Stimulated activated CD4-positive, alpha-beta T cell treated with anti-CD3 and anti-CD28 coated beads, Interleukin-2, amount 100 ng/mL, for 4 hours (primary cell): ENCODE measurements at regions not wholly inside any gene's neighbourhood (a gene's known extent, or its start where the extent isn't known, plus 50 kb on each side); places are given as distances from the start of the nearest gene placed in this dataset.
"Not testable (repeated sequence)": the region's sequence is repeated elsewhere in the genome, so short reads cannot be mapped to it uniquely, and the experiment has no call there.

ENCODE experiments used
- DNase-seq: peaks from one replicate; pipeline ENCODE4 v3.0.0-alpha.2; 2020; ENCODE audit warnings: low read depth

DNA sequence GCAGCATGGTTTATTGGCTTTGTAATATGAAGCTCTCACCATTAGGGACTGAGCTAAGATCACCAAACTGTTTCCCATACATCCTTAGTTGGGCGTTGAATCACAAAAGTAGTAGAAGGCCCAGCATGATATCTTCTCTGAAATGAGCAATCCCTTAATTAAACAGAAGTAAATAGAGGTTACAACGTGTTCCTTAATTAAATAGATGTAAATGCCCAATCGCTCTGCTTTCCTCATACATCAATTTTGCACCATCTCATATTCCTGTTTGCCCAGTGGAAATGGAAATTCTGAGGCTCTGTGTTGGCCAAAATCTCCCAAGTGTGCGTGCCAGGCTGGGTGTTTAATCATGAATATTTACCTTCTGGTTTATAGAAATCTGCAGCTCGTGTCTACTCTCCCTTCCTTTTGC, 107.4 kb upstream of the FOXB1 start:
- no peak for DNase-seq

DNA sequence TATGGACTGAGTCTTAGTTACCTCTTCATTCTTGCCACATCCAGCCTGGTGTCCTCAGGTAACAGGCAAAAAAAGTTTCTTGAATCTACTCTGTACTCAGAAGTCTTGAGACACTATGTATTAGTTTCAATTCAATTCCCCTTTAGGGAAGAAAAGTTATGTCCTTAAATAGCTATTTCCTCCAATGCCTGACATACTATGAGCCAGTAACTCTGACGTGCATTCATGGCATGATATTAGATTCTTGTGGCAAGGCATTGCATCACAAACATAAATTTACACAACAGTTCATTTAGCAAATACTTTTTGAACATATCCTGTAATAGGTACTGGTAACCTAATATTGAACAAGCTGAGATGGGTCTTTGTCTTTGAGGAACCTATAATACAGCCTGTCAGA, 109.3 kb upstream of the FOXB1 start:
- DNase-seq, result no peak

DNA sequence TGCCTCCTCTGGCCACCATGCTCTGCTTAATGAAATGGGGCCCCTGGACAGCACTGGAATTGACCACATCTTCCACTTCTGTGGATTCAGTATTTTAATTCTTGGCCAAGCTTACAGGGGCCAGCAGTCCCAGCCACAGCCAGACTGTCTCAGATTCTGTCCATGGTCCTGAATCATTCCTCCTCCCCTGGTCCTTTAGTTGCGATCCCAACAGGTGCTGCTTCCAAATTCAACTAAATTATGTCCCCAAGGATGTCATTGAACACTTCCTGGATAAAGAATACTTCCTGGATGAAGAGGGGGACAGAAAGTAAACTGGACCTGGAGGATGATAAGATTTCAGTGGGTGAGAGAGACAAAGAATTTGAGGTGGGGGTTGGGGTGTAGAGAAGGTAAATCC, 111.1 kb upstream of the FOXB1 start:
- no peak for DNase-seq

DNA sequence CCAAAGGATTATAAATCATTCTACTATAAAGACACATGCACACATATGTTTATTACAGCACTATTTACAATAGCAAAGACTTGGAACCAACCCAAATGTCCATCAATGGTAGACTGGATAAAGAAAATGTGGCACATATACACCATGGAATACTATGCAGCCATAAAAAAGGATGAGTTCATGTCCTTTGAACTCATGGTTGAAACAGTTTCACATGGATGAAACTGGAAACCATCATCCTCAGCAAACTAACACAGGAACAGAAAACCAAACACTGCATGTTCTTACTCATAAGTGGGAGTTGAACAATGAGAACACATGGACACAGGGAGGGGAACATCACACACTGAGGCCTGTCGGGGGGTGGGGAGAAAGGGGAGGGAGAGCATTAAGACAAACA, 116.2 kb upstream of the FOXB1 start:
- not testable (repeated sequence) for DNase-seq

DNA sequence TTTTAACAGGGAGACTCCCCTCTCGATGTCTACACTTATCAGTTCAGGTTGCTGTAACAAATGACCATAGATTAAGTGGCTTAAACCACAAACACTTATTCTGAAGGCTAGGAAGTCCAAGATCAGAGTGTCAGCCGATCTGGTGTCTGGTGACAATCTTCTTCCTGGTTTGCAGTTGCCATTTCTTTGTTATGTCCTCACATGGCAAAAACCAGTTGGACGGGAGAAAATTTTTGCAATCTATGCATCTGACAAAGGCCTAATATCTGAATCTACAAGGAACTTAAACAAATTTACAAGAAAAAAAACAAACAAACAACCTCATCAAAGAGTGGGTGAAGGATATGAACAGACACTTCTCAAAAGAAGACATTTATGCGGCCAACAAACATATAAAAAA, 116.9 kb upstream of the FOXB1 start:
- no peak for DNase-seq

DNA sequence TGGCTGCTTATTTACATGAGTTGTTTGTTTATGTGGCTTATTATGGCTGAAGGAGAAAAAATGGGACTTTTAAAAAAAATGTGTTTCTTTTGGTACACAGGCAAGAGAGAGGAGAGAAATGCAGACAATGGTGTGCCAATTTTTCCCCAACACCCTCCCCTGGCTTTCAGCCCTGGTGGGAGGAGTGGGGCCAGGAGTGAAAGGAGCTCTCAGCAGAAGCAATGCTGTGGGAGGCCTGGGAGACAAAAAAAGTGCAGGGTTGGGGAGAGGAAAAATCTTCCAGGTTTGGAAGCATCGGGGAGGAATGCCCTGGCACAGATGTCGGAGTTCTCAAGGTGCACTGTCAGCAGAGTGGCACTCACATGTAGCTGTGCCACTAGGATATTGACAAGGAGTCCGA, 117.7 kb upstream of the FOXB1 start:
- DNase-seq, result no peak

DNA sequence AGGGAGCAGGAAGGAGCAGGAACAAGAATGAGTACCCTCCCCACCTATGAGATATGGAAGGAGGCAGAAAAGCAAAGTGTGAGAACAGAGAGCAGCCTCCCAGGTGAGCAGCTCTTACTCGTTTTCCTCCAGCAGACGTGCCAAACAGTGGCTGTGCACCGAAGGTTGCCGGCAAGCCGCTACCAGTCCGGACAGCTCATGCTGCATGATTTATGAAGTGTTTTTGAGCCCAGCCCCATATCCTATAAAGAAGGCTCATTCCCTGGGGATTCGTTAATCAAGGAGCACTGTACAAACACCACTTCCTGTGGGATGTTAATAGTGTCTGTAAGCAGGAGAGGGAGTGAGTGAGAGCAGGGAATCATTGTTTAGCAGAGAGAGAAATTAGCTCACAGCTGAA, 118.3 kb upstream of the FOXB1 start:
- no peak for DNase-seq

DNA sequence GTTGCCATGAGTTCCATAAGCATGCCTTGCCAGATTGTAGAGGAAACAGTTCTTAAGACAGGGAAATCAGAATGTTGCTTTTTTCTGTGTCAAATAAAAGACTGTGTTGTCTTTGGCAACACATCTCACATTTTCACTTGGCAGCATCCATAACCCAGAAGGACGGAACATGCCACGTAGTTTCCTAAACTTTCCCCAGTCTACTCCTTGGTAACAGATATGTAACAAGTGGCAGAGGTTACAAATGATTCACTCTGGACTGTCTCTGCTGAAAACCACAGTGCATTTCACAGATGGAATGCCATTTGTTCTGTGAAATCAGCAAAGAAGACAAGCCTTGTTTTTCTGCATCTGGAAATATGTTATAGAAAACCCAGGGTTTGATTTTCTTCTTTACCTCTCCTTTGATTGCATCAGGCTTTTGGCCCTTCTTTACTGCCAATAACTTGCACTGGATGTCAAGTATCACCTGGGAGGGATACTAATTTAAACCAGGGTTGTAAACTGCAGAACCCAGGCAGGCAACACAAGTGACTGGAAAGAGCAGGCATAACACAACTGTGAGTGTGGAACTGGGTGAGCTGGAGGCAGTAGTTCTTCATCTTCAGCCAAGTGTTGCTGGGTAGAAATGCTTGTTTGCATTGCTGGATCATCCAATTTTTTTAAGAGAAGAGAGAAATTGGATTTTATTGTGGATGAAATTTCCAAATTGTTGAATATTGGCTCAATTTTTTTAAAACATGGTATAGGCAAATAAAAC, 124.4 kb upstream of the FOXB1 start:
- no peak for DNase-seq

DNA sequence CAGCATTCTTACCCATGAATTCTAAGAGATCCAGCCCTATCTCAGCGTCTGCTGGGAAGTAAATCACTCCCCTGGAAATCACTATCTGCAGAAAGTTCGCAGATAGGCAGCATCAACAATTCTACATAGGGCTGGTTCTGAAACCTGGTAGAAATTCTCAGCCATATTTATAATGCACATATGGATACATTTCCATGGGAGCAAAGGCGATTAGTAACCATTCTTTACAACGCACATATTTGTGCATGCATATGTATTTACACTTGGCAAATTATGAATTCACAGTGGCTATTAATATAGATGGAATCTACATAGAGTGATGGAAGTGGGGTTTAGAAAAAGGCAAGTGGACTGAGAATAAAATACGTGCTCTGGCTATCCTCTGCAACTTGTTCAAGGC, 128.0 kb upstream of the FOXB1 start:
- no peak for DNase-seq

DNA sequence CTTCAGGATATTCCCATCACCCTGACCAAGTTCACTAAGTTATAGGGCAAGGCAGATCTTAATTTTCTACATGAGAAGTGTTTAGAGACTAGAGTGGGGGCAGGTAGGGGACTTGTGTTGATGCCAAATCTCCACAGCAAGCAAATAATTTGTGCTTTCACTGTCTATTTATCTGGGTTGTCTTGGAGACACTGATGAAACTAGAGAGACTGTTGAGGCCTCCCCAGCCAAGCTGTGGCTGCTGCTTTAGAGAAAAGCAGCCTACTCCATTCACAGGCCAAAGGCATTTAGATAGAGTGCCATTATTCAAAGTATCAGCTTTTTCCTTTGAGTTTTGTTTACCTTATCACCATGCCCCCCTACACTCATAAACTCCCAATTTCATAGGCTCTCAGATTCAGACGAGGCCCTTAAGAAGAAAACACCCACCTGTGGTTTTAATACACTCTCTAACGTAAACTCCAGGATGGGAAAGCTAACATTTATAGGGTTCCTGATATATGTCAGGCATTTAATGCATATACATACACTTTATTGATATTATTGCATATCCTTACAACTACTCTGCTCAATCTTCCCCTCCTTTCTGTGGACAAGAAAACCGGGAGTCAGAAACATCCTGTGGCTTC, 130.4 kb upstream of the FOXB1 start:
- DNase-seq, result no peak

DNA sequence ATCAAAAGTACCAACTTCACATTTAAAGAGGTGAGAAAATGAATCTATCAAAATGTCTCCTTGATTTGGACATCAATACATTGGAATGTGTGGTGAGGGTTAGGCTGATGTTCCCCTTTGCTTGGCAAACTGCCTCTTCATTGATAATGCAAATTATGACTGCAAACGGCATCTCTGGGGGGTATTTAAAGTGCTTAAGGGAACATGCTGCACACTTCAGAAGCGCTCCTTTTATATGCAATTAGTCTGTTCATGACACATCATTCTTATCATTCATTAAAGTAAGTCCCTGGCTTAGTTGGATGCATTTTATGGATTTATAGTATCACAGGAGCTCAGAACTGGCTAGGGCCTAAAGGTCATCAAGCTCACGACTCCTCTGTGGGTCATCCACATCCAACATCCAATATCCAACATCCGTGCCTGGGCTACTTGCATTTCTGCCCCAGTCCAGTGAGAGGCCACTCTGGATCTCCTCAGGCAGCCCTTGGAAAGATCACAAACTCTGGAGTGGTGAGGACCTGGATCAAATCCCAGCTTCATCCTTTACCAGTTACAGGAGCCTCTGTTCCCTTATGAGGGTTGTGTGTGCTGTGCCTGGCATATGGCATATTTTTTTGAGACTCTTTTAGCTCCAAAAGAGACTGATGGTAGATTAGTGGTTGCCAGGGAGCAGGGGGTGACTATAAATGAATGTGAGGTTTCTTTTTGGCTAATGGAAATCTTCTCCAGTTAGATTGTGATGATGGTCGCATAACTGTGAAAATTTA, 136.8 kb upstream of the FOXB1 start:
- no peak for DNase-seq

DNA sequence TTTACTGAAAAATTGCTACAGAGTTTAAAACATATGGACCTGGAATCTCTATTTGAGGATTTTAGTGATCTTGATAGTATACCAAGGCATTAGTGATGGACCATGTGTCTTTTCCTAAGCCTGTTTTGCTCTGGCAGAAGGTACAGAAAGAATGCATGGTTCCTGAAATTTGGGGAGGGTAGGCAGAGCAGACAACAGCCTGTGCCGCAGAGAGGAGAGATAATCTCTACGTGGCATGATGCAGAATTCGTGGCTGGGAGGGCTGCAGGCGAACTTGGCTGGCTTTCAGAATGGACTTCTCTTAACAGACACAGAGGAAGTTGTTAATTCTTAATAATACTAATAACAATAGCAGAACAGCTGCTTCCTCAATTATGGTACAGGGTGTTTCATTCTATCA, 137.5 kb upstream of the FOXB1 start:
- DNase-seq, result no peak

DNA sequence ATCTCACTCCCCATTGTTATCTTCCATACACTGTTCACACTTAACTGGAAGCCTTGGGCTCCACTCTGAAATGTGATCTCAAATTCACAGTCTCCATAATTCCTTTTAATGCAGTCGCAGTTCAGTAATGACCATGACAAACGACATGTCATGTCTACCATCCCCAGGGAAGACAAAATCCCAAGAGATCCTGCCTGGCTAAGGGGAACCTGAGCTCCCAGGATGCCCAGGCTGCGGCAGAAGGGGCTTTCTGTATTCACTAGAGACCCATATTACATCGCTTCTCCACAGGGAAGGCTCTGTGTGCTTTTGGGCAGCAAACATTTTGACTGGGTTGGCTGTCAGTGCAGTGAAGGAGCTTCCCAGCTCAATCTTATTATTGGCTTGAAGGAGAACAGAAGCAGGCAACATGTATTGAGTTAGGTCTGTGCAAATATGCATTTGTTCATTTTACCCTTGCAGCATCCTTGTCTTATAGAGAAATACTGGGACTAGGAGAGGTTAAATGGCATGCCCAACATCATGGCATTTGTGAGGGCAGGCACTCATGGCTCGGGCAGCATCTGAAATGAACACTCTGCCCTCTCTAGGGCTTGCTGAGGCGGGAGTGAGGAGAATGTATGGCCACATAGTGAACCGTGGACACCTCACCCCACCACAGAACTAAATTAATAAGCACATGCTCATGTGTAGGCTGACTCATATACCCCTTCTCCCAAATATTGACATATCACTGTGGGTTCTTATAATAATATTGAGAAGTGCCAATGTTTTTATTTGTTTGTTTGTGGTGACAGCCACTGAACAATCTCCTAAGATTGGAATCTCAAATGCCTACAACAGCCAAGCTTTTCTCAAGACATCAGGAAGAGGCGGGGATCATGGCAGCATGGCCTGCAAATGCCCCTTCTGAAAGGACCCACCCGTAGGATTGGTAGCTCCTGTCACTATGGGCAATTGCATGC, 141.6 kb upstream of the FOXB1 start:
- no peak for DNase-seq

DNA sequence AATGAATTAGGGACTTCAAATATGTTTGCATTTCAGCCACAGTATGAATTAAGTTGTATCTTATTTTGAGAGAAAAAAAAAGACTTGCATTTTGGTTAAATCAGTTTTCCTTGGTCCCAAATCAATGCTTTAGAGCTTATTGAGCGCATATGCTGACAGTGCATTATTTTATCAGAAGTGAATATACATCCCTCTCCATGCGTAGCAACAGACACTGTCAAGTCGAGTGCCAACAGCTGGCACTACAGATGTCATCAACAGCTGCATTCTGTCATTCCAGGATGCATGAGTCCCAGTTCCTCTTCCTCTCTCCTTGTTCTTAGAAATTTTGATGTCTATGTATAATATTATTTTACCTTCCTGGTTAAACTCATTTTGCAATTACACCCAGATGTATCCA, 156.1 kb upstream of the FOXB1 start:
- no peak for DNase-seq

DNA sequence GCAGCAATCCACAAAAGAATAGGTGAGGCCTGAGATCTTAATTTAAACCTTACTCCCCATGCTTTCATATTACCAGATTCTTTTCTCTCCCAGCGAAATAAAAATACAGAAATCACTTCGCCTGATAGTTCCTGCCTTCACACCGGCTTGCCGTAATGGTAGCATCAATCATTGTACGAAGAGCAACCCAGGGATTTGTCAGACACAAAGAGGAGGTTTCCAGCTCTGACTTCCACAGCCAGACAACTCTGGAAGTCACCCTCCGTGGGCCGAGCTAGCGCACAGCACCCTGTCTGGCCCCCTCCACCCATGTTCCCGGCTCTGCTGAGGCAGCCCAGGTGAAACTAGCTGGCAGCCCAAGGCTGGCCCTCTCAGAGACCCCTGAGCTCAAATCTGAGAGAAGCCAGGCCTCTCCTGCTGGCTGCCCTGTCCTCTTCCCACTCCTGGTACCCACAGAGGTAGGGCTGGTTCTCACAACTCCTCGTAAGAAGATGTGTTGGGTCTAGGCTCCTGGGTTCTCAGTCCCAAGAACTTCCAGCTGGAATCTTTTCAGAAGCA, 156.9 kb upstream of the BNIP2 start:
- no peak for DNase-seq

DNA sequence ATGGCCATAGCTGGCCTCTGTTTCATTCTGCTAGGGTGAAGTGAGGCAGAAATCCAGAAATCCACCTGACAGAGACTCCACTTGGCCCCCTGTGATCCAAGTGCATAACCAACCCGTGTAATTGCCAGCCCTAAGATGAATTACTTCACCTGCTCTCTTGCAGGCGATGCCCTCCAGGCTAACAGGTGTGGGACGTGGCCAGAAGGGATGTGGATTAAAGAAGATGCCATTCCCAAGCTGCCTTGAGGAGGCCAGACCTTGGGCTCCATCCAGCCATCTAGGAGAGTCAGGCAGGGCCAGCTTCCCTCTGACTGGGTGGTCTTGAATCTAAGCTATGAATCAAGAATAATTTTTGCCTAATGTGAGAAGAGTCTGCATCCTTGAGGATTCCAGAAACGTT, 154.5 kb upstream of the BNIP2 start:
- no peak for DNase-seq

DNA sequence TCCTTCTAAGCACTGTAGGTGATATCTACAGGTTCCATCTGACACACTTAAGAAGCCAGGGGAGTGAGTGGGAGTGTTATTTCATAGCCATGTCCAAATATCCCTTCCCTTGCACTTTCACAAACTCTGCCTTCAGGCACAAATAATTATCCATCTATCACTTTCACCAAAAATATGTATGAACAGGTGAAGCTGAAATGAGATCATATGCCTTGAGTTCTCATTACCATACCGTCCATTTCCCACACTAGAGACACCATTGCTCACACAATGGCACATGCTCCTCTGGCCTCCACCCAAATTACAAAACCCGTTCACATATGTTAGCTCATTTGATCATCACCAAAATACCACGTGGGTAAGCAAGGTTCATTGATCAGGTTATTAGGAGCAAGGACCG, 151.9 kb upstream of the BNIP2 start:
- no peak for DNase-seq

DNA sequence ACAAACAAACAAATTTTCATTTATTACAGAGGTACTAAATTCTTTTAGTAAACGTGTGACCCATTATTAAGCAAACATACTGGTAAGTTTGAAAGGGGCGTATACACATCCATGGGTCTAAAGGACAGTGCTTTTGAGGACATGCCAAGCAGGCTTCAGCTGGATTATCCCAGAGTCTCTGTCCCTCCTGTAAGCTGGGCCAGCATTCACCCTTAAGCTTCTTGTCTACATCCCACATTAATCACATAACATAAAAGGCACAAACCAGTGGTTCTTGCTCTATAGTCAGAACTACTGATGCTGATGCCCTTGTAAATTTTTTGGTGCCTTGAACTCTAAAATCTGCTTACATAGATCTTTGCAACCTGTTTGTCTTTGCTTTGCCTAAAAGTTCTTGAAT, 150.8 kb upstream of the BNIP2 start:
- no peak for DNase-seq

DNA sequence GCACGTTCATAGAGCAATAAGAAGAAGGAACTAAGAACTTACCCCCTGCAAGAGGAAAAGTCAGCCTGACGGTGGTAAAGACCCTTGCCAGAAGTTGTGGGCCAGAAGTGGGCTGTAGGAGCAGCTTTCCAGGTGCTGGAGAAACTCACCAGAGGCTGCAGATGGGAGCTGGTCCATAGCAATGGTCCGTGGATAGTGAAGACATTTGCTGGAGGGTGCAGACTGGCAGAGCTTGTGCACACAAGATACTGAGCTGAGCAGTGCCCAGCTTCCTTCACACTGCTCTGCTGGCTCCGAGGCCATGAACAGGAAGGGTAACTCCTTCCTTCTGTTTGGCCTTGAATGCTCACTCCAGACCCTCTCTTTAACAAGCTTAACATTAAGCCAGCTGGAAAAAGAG, 149.8 kb upstream of the BNIP2 start:
- DNase-seq, result no peak

DNA sequence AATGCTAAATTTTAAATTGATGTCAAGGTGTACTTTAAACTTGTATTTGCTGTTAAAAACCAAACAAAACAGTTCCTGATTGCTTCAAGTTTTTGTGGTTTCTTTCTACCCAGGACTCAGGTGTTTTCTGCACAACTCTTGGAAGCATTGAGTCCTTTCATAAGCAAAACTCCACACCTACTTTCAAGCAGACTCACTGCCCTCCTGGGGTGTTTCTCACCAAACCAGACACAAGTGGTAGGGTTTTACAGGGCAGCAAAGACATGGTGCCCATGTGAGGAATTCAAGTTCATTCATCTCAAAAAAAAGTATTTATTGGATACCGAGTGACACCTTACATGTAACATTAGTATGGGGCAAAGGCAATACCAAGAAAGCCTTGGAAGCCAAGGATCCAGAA, 146.7 kb upstream of the BNIP2 start:
- no peak for DNase-seq

DNA sequence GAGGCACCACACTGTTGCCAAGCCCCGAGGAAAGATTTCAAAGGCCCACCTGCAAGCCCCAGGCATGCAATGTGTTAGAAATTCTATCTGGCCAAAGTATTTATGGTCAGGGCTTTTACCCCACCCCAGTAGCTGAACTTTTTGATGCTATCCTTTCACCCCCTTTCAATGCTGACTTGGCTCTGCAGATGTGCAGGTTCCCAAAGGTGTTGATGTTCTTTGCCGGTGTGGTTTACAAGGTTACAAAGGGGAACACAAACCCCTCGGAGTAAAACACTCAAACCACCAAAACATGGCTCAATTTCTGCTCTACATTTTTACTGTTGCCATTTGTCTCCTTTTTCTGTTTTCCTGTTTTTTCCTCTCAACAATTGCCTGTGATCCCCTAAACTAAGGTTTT, 145.4 kb upstream of the BNIP2 start:
- no peak for DNase-seq

DNA sequence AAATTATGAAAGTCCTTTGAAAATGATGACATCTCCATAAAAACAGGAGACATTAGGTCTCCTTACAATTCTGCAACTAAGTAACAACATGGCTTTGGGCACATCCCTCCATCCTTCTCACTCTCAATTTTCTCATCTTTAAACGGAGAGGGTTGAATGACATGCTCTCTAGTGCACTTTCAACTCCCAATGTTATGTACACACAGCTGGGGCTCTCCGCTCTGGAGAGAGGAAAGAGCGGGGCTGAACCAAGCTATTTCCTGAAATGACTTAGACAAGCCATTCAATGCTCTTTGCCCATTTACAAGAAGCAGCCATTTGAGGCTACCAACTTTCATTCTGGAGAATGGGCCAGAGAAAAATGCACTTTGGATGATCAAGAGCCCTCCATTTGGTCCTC, 144.2 kb upstream of the BNIP2 start:
- DNase-seq, result no peak
